SKM-1 (cell line): ENCODE measurements at regions not wholly inside any gene's neighbourhood (a gene's known extent, or its start where the extent isn't known, plus 50 kb on each side); places are given as distances from the start of the nearest gene placed in this dataset.

Source experiments
- DNase-seq: peaks from one replicate; lab custom pipeline; 2025; ENCODE audit not compliant: unreplicated experiment; lab: John Stamatoyannopoulos, UW

GRCh38 chr12:89257340-89257739 is 95.0 kb downstream of the DUSP6 start:
- no peak for DNase-seq

- no peak for DNase-seq
Observed at GRCh38 chr12:89256060-89256459, 96.2 kb downstream of the DUSP6 start.

- DNase-seq, result no peak
Observed at GRCh38 chr12:89253488-89253887, 98.8 kb downstream of the DUSP6 start.

GRCh38 chr12:89252284-89252683 is 100.0 kb downstream of the DUSP6 start:
- DNase-seq, result no peak

- no peak for DNase-seq
Observed at GRCh38 chr12:89251342-89252271, 100.7 kb downstream of the DUSP6 start.

GRCh38 chr12:89250636-89251035 is 101.7 kb downstream of the DUSP6 start:
- DNase-seq, result no peak

- no peak for DNase-seq
Observed at GRCh38 chr12:89250213-89250612, 102.1 kb downstream of the DUSP6 start.

GRCh38 chr12:89247967-89248366 is 104.3 kb downstream of the DUSP6 start:
- DNase-seq, result no peak

GRCh38 chr12:89247541-89247942 is 104.8 kb downstream of the DUSP6 start:
- no peak for DNase-seq

- DNase-seq, result peak; percentile 12
Observed at GRCh38 chr12:89245090-89245489, 107.2 kb downstream of the DUSP6 start.

- DNase-seq, result peak; percentile 39
Observed at GRCh38 chr12:89244536-89244935, 107.8 kb downstream of the DUSP6 start.

GRCh38 chr12:89243771-89244170 is 108.5 kb downstream of the DUSP6 start:
- DNase-seq, result no peak

- DNase-seq, result no peak
Observed at GRCh38 chr12:89239534-89239933, 112.8 kb downstream of the DUSP6 start.

- no peak for DNase-seq
Observed at GRCh38 chr12:89238593-89238992, 113.7 kb downstream of the DUSP6 start.

GRCh38 chr12:89237763-89238162 is 114.5 kb downstream of the DUSP6 start:
- DNase-seq, result no peak

GRCh38 chr12:89236748-89237383 is 115.4 kb downstream of the DUSP6 start:
- no peak for DNase-seq

- no peak for DNase-seq
Observed at GRCh38 chr12:89236237-89236636, 116.1 kb downstream of the DUSP6 start.

- no peak for DNase-seq
Observed at GRCh38 chr12:89235189-89235993, 116.9 kb downstream of the DUSP6 start.

GRCh38 chr12:89234324-89235114 is 117.8 kb downstream of the DUSP6 start:
- no peak for DNase-seq

- no peak for DNase-seq
Observed at GRCh38 chr12:89231686-89232085, 120.6 kb downstream of the DUSP6 start.
